ENCODE measurements at regions not wholly inside any gene's neighbourhood (a gene's known extent, or its start where the extent isn't known, plus 50 kb on each side); places are given as distances from the start of the nearest gene placed in this dataset.

- no peak for TF ChIP-seq EZH2 (IDR thresholded peaks at IDR 0.05; ENCODE audit: low read length)
- peak in 1 of 3 experiments; percentile 37 for TF ChIP-seq CTCF (optimal IDR thresholded peaks at IDR 0.05 in 1 of 3, IDR thresholded peaks at IDR 0.05 in 1 of 3, conservative IDR thresholded peaks at IDR 0.05 in 1 of 3; ENCODE audit: extremely low read depth in 1 of 3, insufficient read depth in 2 of 3, low read length in 3 of 3)
Observed at GRCh38 chr6:92777146-92777740, 642.1 kb downstream of the EPHA7 start.

All from keratinocyte (primary cell).